NB4 (cell line): ENCODE measurements at regions not wholly inside any gene's neighbourhood (a gene's known extent, or its start where the extent isn't known, plus 50 kb on each side); places are given as distances from the start of the nearest gene placed in this dataset.

Source experiments
- CTCF ChIP-seq: IDR thresholded peaks from one replicate; pipeline ENCODE4 v1.5.1; 2012; ENCODE audit warnings: low read depth, low read length
- MAX ChIP-seq: IDR thresholded peaks from 2 replicates; pipeline ENCODE4 v1.6.1; 2011; ENCODE audit warnings: low read depth, low read length
- MYC ChIP-seq: IDR thresholded peaks from 2 replicates; pipeline ENCODE4 v1.6.1; 2011; ENCODE audit warnings: low read depth, low read length
- POLR2A ChIP-seq: IDR thresholded peaks from 2 replicates; pipeline ENCODE4 v1.6.1; 2011; ENCODE audit warnings: mild to moderate bottlenecking; ENCODE audit not compliant: insufficient read length; ENCODE audit errors: extremely low read depth

- TF ChIP-seq POLR2A (no peak), CTCF (no peak), MYC (no peak), MAX (no peak)
Observed at GRCh38 chr6:40671694-40672050, 84.5 kb upstream of the LRFN2 start.
